HepG2 (cell line): ENCODE measurements at regions not wholly inside any gene's neighbourhood (a gene's known extent, or its start where the extent isn't known, plus 50 kb on each side); places are given as distances from the start of the nearest gene placed in this dataset.

Source experiments
- ATAC-seq: fragments of 200-7000 bp; cut with Tn5 transposase; 3 replicates; pipeline ENCODE4 v1.9.1; 2020; ENCODE audit warnings: mild to moderate bottlenecking, moderate library complexity
- BruUV-seq: library from RNA; stranded (reverse); fragments of 400-500 nt; replicated peaks from 2 replicates; lab custom pipeline; 2021; lab: Mats Ljungman, UMichigan
- CTCF ChIA-PET: fragments of 300-600 bp; formaldehyde crosslinking; extraction: SDS; loops from one replicate; lab custom pipeline; 2021; ENCODE audit warnings: low total read pairs, inconsistent platforms, low intra/inter-chr PET ratio; lab: Yijun Ruan, JAX
- POLR2A ChIA-PET: fragments of 350-600 bp; sonication (Branson Sonifier 250); formaldehyde crosslinking; loops from one replicate; lab custom pipeline; 2020; ENCODE audit warnings: antibody characterized with exemption, inconsistent platforms; lab: Yijun Ruan, JAX
- DNase-seq: peaks from one replicate; pipeline ENCODE4 v3.0.0-alpha.2; 2015; ENCODE audit warnings: low spot score
- FAIRE-seq: peaks from 3 replicates; lab custom pipeline; 2011; peaks lifted over from hg19 to GRCh38; lab: Jason Lieb, UNC
- H2AFZ ChIP-seq: one replicate; pipeline ENCODE4 v1.6.1; 2011; ENCODE audit warnings: low read length, inconsistent platforms
- H3K27ac ChIP-seq: fragments of 300-600 bp; 3 replicates; pipeline ENCODE4 v1.8.0; 2011; ENCODE audit warnings: mixed run types, mild to moderate bottlenecking, mixed read lengths, low read length, inconsistent platforms; ENCODE audit not compliant: insufficient read depth; ENCODE audit errors: extremely low read length
- H3K27me3 ChIP-seq, 2 experiments: fragments of 200-600 bp in 1 of 2; 2 replicates in 1 of 2; 3 replicates in 1 of 2; pipeline versions ENCODE4 v1.6.0 to v1.8.0; 2011; ENCODE audit warnings: low read length in 2 of 2, mild to moderate bottlenecking in 2 of 2, moderate library complexity in 2 of 2, inconsistent platforms in 1 of 2; ENCODE audit not compliant: insufficient read depth in 2 of 2, control insufficient read depth in 1 of 2
- H3K36me3 ChIP-seq, 2 experiments: fragments of 200-600 bp in 1 of 2; replicated peaks in 1 of 2; 2 replicates in 1 of 2; 3 replicates in 1 of 2; pipeline versions ENCODE4 v1.5.1 to v1.8.0; 2011; ENCODE audit warnings: low read length in 2 of 2, inconsistent platforms in 1 of 2; ENCODE audit not compliant: insufficient read depth in 2 of 2, control insufficient read depth in 1 of 2
- H3K4me1 ChIP-seq: 2 replicates; pipeline ENCODE4 v1.5.1; 2012; ENCODE audit warnings: low read length, inconsistent platforms; ENCODE audit not compliant: insufficient read depth
- H3K4me2 ChIP-seq: 2 replicates; pipeline ENCODE4 v1.6.0; 2011; ENCODE audit warnings: low read depth, low read length, inconsistent platforms
- H3K4me3 ChIP-seq, 3 experiments: fragments of 200-600 bp in 1 of 3; sonication (generic), shearing (Covaris generic) in 1 of 3; replicated peaks in 1 of 3; 2 replicates each; pipeline ENCODE4 v1.5.1; 2011 to 2016; ENCODE audit warnings: low read length in 3 of 3, inconsistent platforms in 2 of 3, low read depth in 2 of 3, mild to moderate bottlenecking in 2 of 3, control low read depth in 1 of 3, mixed read lengths in 1 of 3; ENCODE audit not compliant: insufficient read depth in 1 of 3
- H3K79me2 ChIP-seq: one replicate; pipeline ENCODE4 v1.6.1; 2011; ENCODE audit warnings: low read length, inconsistent platforms; ENCODE audit not compliant: insufficient read depth
- H3K9ac ChIP-seq: 2 replicates; pipeline ENCODE4 v1.6.0; 2011; ENCODE audit warnings: mild to moderate bottlenecking, low read depth, low read length, inconsistent platforms; ENCODE audit not compliant: insufficient read depth
- H3K9me3 ChIP-seq: 2 replicates; pipeline ENCODE4 v1.5.1; 2012; ENCODE audit warnings: mild to moderate bottlenecking, low read length
- H4K20me1 ChIP-seq: 2 replicates; pipeline ENCODE4 v1.6.0; 2011; ENCODE audit warnings: inconsistent platforms, mild to moderate bottlenecking, low read length, moderate library complexity; ENCODE audit not compliant: insufficient read depth
- ETS1 ChIP-seq: sonication (generic); formaldehyde crosslinking; IDR thresholded peaks from 2 replicates; pipeline ENCODE4 v1.4.0; 2020; ENCODE audit warnings: missing genetic modification reagents
- FOSL2 ChIP-seq: sonication (generic); formaldehyde crosslinking; IDR thresholded peaks from 2 replicates; pipeline ENCODE4 v1.4.0; 2020; ENCODE audit warnings: missing genetic modification reagents
- GTF3A ChIP-seq: sonication (generic); formaldehyde crosslinking; conservative IDR thresholded peaks from 2 replicates; pipeline ENCODE4 v1.4.0; 2020; ENCODE audit warnings: mild to moderate bottlenecking, missing genetic modification reagents
- MAFK ChIP-seq, 2 experiments: IDR thresholded peaks in 1 of 2; conservative IDR thresholded peaks in 1 of 2; 2 replicates each; pipeline ENCODE4 v1.6.1; 2011; ENCODE audit warnings: improper control_type of control experiment in 2 of 2, low read length in 2 of 2
- NAIF1 ChIP-seq: sonication (generic); formaldehyde crosslinking; IDR thresholded peaks from 2 replicates; pipeline ENCODE4 v1.5.0; 2020; ENCODE audit warnings: mild to moderate bottlenecking, missing genetic modification reagents, borderline replicate concordance
- POLR2A ChIP-seq, 2 experiments: IDR thresholded peaks; 2 replicates each; pipeline ENCODE4 v1.6.1; 2011; ENCODE audit warnings: low read depth in 2 of 2, low read length in 2 of 2, mild to moderate bottlenecking in 1 of 2, moderate library complexity in 1 of 2; ENCODE audit not compliant: insufficient read depth in 1 of 2
- TMF1 ChIP-seq: sonication (generic); formaldehyde crosslinking; IDR thresholded peaks from 2 replicates; pipeline ENCODE4 v1.8.1; 2022; ENCODE audit warnings: low read depth, missing genetic modification reagents
- ZGPAT ChIP-seq: IDR thresholded peaks from 2 replicates; pipeline ENCODE4 v1.6.1; 2016; ENCODE audit warnings: mild to moderate bottlenecking
- ZNF20 ChIP-seq: sonication (generic); formaldehyde crosslinking; IDR thresholded peaks from 2 replicates; pipeline ENCODE4 v1.4.0; 2020; ENCODE audit warnings: mild to moderate bottlenecking, moderate library complexity, missing genetic modification reagents
- ZNF280B ChIP-seq: sonication (generic); formaldehyde crosslinking; IDR thresholded peaks from 2 replicates; pipeline ENCODE4 v1.5.0; 2020; ENCODE audit warnings: missing genetic modification reagents, mild to moderate bottlenecking, borderline replicate concordance
- WGBS: methylation state at CpG from one replicate; pipeline ENCODE4 v1.1.6; 2017; ENCODE audit warnings: low lambda C conversion rate; 5-methylcytosine and 5-hydroxymethylcytosine counted together
- in situ Hi-C: cut with HindIII; loops from 2 replicates; pipeline ENCODE4 v1.10.0; 2017; ENCODE audit warnings: low pct_unique_long_range_greater_than_20kb; ENCODE audit not compliant: extremely low pct_ligation_motif_present
- intact Hi-C: fragments of 100-400 bp; cut with micrococcal nuclease; formaldehyde crosslinking; loops from one replicate; pipeline ENCODE4 v1.10.0; 2022; ENCODE audit not compliant: unreplicated experiment

GRCh38 chr10:9066152-9066551 is 1011.7 kb downstream of the GATA3 start:
- Histone ChIP-seq H3K27ac (no peak overlapping the region), H3K9me3 (no peaks in the 10 kb centered on the region), H3K79me2 (no peaks in the 10 kb centered on the region), H3K36me3 (no peaks in the 10 kb centered on the region), H3K4me2 (no peak overlapping the region), H3K27me3 (no peaks in the 10 kb centered on the region), H2AFZ (no peak overlapping the region), H3K9ac (no peak overlapping the region), H4K20me1 (no peaks in the 10 kb centered on the region), H3K4me3 (no peak overlapping the region), H3K4me1 (no peaks in the 10 kb centered on the region)
- DNase-seq (no peak), FAIRE-seq (no peak), ATAC-seq (no peak)
- in situ Hi-C loops = no loop called here
- POLR2A ChIA-PET = no interaction called here
- no TSS peak for BruUV-seq
- TF ChIP-seq MAFK (conservative IDR thresholded peaks at IDR 0.05 in 1 of 2, IDR thresholded peaks at IDR 0.05 in 1 of 2; ENCODE audit: low read length in 2 of 2) = peak in 1 of 2 experiments; percentile 7; a peak in 1 of 4 replicates
- TF ChIP-seq TMF1 (CRISPR knock-in tag) = no peak
- 4% methylated on average over 3 of the region's 3 CpGs for WGBS
- CTCF ChIA-PET = no interaction called here
- intact Hi-C loops = no loop called here

- Histone ChIP-seq H3K79me2 (no peaks in the 10 kb centered on the region), H3K27me3 (no peaks in the 10 kb centered on the region), H3K4me2 (no peak overlapping the region), H3K9ac (no peak overlapping the region), H2AFZ (no peak overlapping the region), H3K4me3 (no peak overlapping the region), H3K4me1 (no peaks in the 10 kb centered on the region), H3K27ac (no peak overlapping the region), H3K9me3 (no peaks in the 10 kb centered on the region)
- in situ Hi-C loops (no loop called here), intact Hi-C loops (no loop called here)
- no peak for DNase-seq
- no peak for FAIRE-seq
- ChIA-PET POLR2A (no interaction called here), CTCF (no interaction called here)
- no peak for ATAC-seq
- TF ChIP-seq ETS1 (CRISPR knock-in tag) (no peak), ZGPAT (no peak), FOSL2 (CRISPR knock-in tag) (no peak), POLR2A (IDR thresholded peaks at IDR 0.05; ENCODE audit: insufficient read depth in 1 of 2, low read depth in 2 of 2, low read length in 2 of 2) (no peak), ZNF20 (no peak), NAIF1 (CRISPR knock-in tag) (no peak), GTF3A (CRISPR knock-in tag) (no peak), ZNF280B (CRISPR knock-in tag) (no peak)
- TF ChIP-seq, all 625 proteins: peak for 0
- Histone ChIP-seq H3K36me3 (no peaks in the 10 kb centered on the region), H4K20me1 (no peaks in the 10 kb centered on the region)
- BruUV-seq = no TSS peak
Observed at GRCh38 chr10:9068003-9068402, 1013.5 kb downstream of the GATA3 start.
